ENCODE measurements at regions not wholly inside any gene's neighbourhood (a gene's known extent, or its start where the extent isn't known, plus 50 kb on each side); places are given as distances from the start of the nearest gene placed in this dataset.

GRCh38 chr13:88729605-88730004 is 1058.4 kb downstream of the SLITRK5 start:
- ChIA-PET CTCF (no interaction called here), POLR2A (ENCODE audit: low non-redundant PET) (no interaction called here)
- BruUV-seq (replicated peaks), result no TSS peak
- H3K36me3 ChIP-seq (ENCODE audit: insufficient read depth, low read length, poor library complexity, severe bottlenecking), result no peaks in the 10 kb centered on the region
- no peaks in the 10 kb centered on the region for H3K4me1 ChIP-seq (ENCODE audit: insufficient read depth, low read length, poor library complexity, severe bottlenecking)
- H3K27ac ChIP-seq (ENCODE audit: low read depth, low read length, poor library complexity, severe bottlenecking), result no peak overlapping the region
- H3K9me3 ChIP-seq (ENCODE audit: low read depth, low read length, poor library complexity, severe bottlenecking), result no peaks in the 10 kb centered on the region
- DNase-seq (ENCODE audit: low spot score), result no peak
- intact Hi-C loops (cut with micrococcal nuclease; ENCODE audit: unreplicated experiment), result no loop called here
- no peak for TF ChIP-seq CTCF (conservative IDR thresholded peaks at IDR 0.05; ENCODE audit: low read depth, low read length)
- no peak for TF ChIP-seq EZH2 (IDR thresholded peaks at IDR 0.05; ENCODE audit: borderline replicate concordance, low read depth, low read length, poor library complexity, severe bottlenecking)
- no peak overlapping the region for H3K4me3 ChIP-seq (ENCODE audit: low read depth, low read length, poor library complexity, severe bottlenecking)
- H3K27me3 ChIP-seq (replicated peaks; ENCODE audit: insufficient read depth, low read depth, low read length, poor library complexity), result no peaks in the 10 kb centered on the region

GRCh38 chr13:88736026-88736425 is 1064.9 kb downstream of the SLITRK5 start:
- no peak for DNase-seq (ENCODE audit: low spot score)
- Histone ChIP-seq H3K27me3 (replicated peaks; ENCODE audit: insufficient read depth, low read depth, low read length, poor library complexity) (no peaks in the 10 kb centered on the region), H3K27ac (ENCODE audit: low read depth, low read length, poor library complexity, severe bottlenecking) (no peak overlapping the region), H3K4me1 (ENCODE audit: insufficient read depth, low read length, poor library complexity, severe bottlenecking) (no peaks in the 10 kb centered on the region), H3K4me3 (ENCODE audit: low read depth, low read length, poor library complexity, severe bottlenecking) (no peak overlapping the region), H3K9me3 (ENCODE audit: low read depth, low read length, poor library complexity, severe bottlenecking) (no peaks in the 10 kb centered on the region), H3K36me3 (ENCODE audit: insufficient read depth, low read length, poor library complexity, severe bottlenecking) (no peaks in the 10 kb centered on the region)
- intact Hi-C loops (cut with micrococcal nuclease; ENCODE audit: unreplicated experiment), result no loop called here
- TF ChIP-seq CTCF (conservative IDR thresholded peaks at IDR 0.05; ENCODE audit: low read depth, low read length) (no peak), EZH2 (IDR thresholded peaks at IDR 0.05; ENCODE audit: borderline replicate concordance, low read depth, low read length, poor library complexity, severe bottlenecking) (no peak)
- no TSS peak for BruUV-seq (replicated peaks)
- ChIA-PET POLR2A (ENCODE audit: low non-redundant PET) (no interaction called here), CTCF (no interaction called here)

DNA sequence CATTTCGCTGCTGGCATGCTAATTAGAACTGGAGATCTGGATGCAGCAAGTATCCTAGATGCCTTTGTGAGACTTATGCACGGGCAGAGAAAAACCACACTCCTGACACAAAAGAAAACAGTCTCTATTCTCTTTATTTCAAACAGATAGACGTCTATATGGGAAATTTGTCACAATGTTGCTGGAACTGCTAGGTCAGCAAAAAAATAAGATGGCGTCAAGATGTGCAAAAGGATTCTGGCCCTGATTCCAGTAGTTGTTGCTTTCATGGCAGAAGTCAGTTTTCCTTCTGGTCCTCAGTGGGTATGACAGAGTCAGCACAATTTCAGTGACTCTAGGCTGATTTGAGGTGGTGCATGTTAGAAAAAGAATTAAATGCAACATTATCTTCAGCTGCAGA is 1068.0 kb downstream of the SLITRK5 start:
- Histone ChIP-seq H3K36me3 (ENCODE audit: insufficient read depth, low read length, poor library complexity, severe bottlenecking) (no peaks in the 10 kb centered on the region), H3K27ac (ENCODE audit: low read depth, low read length, poor library complexity, severe bottlenecking) (no peak overlapping the region), H3K4me3 (ENCODE audit: low read depth, low read length, poor library complexity, severe bottlenecking) (no peak overlapping the region), H3K4me1 (ENCODE audit: insufficient read depth, low read length, poor library complexity, severe bottlenecking) (no peaks in the 10 kb centered on the region), H3K9me3 (ENCODE audit: low read depth, low read length, poor library complexity, severe bottlenecking) (no peaks in the 10 kb centered on the region), H3K27me3 (replicated peaks; ENCODE audit: insufficient read depth, low read depth, low read length, poor library complexity) (no peaks in the 10 kb centered on the region)
- no peak for TF ChIP-seq CTCF (conservative IDR thresholded peaks at IDR 0.05; ENCODE audit: low read depth, low read length)
- TF ChIP-seq EZH2 (IDR thresholded peaks at IDR 0.05; ENCODE audit: borderline replicate concordance, low read depth, low read length, poor library complexity, severe bottlenecking), result no peak
- DNase-seq (ENCODE audit: low spot score), result no peak
- BruUV-seq (replicated peaks), result no TSS peak
- CTCF ChIA-PET, result no interaction called here
- intact Hi-C loops (cut with micrococcal nuclease; ENCODE audit: unreplicated experiment), result no loop called here
- POLR2A ChIA-PET (ENCODE audit: low non-redundant PET), result no interaction called here

All from A673 (cell line).